ENCODE measurements at regions not wholly inside any gene's neighbourhood (a gene's known extent, or its start where the extent isn't known, plus 50 kb on each side); places are given as distances from the start of the nearest gene placed in this dataset.
A peak's percentile ranks its signal among the peaks of the same experiment; 100 is the strongest.

GRCh38 chr9:94165592-94166235, 81.5 kb downstream of the PTPDC1 start (continued):
- TF ChIP-seq KLF16 (tag by site-specific recombination; IDR thresholded peaks at IDR 0.05) (no peak), ZNF776 (tag by site-specific recombination; IDR thresholded peaks at IDR 0.05; ENCODE audit: borderline replicate concordance) (no peak), ZNF548 (tag by site-specific recombination; IDR thresholded peaks at IDR 0.05) (no peak), ZNF350 (tag by site-specific recombination; IDR thresholded peaks at IDR 0.05) (no peak), ZNF639 (tag by site-specific recombination; IDR thresholded peaks at IDR 0.05) (no peak), ZNF23 (tag by site-specific recombination; IDR thresholded peaks at IDR 0.05; ENCODE audit: borderline replicate concordance) (no peak), ZNF76 (tag by site-specific recombination; IDR thresholded peaks at IDR 0.05; ENCODE audit: borderline replicate concordance, low read depth) (no peak), SP7 (tag by site-specific recombination; IDR thresholded peaks at IDR 0.05) (0 out of 2 replicates have a peak, but pooled peaks have one; percentile 39), ZBTB11 (tag by site-specific recombination; conservative IDR thresholded peaks at IDR 0.05; ENCODE audit: low read depth) (peak; percentile 49; the same call in 1 of the 2 replicates), ZNF16 (tag by site-specific recombination; IDR thresholded peaks at IDR 0.05; ENCODE audit: low read depth) (no peak), ZNF670 (tag by site-specific recombination; IDR thresholded peaks at IDR 0.05; ENCODE audit: low read depth) (no peak), OSR2 (tag by site-specific recombination; IDR thresholded peaks at IDR 0.05) (no peak), PATZ1 (tag by site-specific recombination; IDR thresholded peaks at IDR 0.05) (peak; percentile 75; the same call in 1 of the 2 replicates), ZNF404 (tag by site-specific recombination; IDR thresholded peaks at IDR 0.05) (no peak), SP2 (tag by site-specific recombination; IDR thresholded peaks at IDR 0.05) (peak; percentile 95), ZNF416 (tag by site-specific recombination; IDR thresholded peaks at IDR 0.05) (no peak), ZNF2 (tag by site-specific recombination; IDR thresholded peaks at IDR 0.05) (peak; percentile 58; the same call in 1 of the 2 replicates), ZNF530 (tag by site-specific recombination; IDR thresholded peaks at IDR 0.05; ENCODE audit: low read depth) (no peak), ZNF24 (tag by site-specific recombination; IDR thresholded peaks at IDR 0.05) (0 out of 2 replicates have a peak, but pooled peaks have one; percentile 27), ZNF660 (tag by site-specific recombination; IDR thresholded peaks at IDR 0.05) (no peak), ZNF701 (tag by site-specific recombination; IDR thresholded peaks at IDR 0.05) (no peak), ZNF280D (tag by site-specific recombination; IDR thresholded peaks at IDR 0.05) (no peak), ZBTB26 (tag by site-specific recombination; optimal IDR thresholded peaks at IDR 0.05) (peak; percentile 75), GLIS2 (tag by site-specific recombination; IDR thresholded peaks at IDR 0.05) (peak; percentile 95), ZNF830 (tag by site-specific recombination; IDR thresholded peaks at IDR 0.05; ENCODE audit: low read depth) (no peak), SCRT2 (tag by site-specific recombination; IDR thresholded peaks at IDR 0.05) (no peak), ZNF341 (tag by site-specific recombination; IDR thresholded peaks at IDR 0.05; ENCODE audit: low read depth) (no peak; the same call in 1 of the 2 replicates), RBAK (tag by site-specific recombination; IDR thresholded peaks at IDR 0.05) (no peak), ZBTB1 (tag by site-specific recombination; IDR thresholded peaks at IDR 0.05) (no peak)

Data from HEK293 (cell line).